Spleen (tissue), 7 donors: ENCODE measurements at regions not wholly inside any gene's neighbourhood (a gene's known extent, or its start where the extent isn't known, plus 50 kb on each side); places are given as distances from the start of the nearest gene placed in this dataset.

Experiments
- CTCF ChIP-seq, 11 experiments: fragments of 200-600 bp in 7 of 11; fragments of 450-650 bp in 4 of 11; sonication (generic) in 4 of 11; IDR thresholded peaks in 8 of 11; conservative IDR thresholded peaks in 3 of 11; 1 replicate in 7 of 11; 2 replicates in 4 of 11; pipeline versions ENCODE4 v1.4.0 to v1.8.0; 2016 to 2021; ENCODE audit warnings: antibody characterized with exemption in 11 of 11, inconsistent platforms in 4 of 11, mild to moderate bottlenecking in 1 of 11
- POLR2A ChIP-seq, 3 donors: fragments of 450-650 bp; IDR thresholded peaks; one replicate each; pipeline ENCODE4 v1.5.1; 2017; ENCODE audit warnings: antibody characterized with exemption in 3 of 3, mild to moderate bottlenecking in 1 of 3
- POLR2AphosphoS5 ChIP-seq, 3 donors: sonication (generic); formaldehyde crosslinking; IDR thresholded peaks; one replicate each; pipeline ENCODE4 v1.5.1; 2017; ENCODE audit warnings: antibody characterized with exemption in 3 of 3
- donor health status: DM: no; HTN: no; CAD: no; lungs with moderate emphysema.
- donor health status: DM: no; HTN: no; CAD: no.
- donor health status: DM: no; HTN: no; CAD: no.

GRCh38 chr6:48183178-48183577 lies 72.2 kb upstream of the PTCHD4 start:
- no peak for TF ChIP-seq POLR2A (IDR thresholded peaks at IDR 0.05)
- TF ChIP-seq CTCF (IDR thresholded peaks at IDR 0.05 in 8 of 11, conservative IDR thresholded peaks at IDR 0.05 in 3 of 11), result no peak
- TF ChIP-seq POLR2AphosphoS5 (IDR thresholded peaks at IDR 0.05), result no peak
